Stimulated activated CD8-positive, alpha-beta memory T cell treated with anti-CD3 and anti-CD28 coated beads, Interleukin-2, amount 100 ng/mL, for 48 hours (primary cell): ENCODE measurements at regions not wholly inside any gene's neighbourhood (a gene's known extent, or its start where the extent isn't known, plus 50 kb on each side); places are given as distances from the start of the nearest gene placed in this dataset.
"Not testable (repeated sequence)": the region's sequence is repeated elsewhere in the genome, so short reads cannot be mapped to it uniquely, and the experiment has no call there.

Experiments
- DNase-seq, 2 donors: peaks; one replicate each; pipeline ENCODE4 v3.0.0-alpha.2; 2020; ENCODE audit warnings: low read depth in 2 of 2

DNA sequence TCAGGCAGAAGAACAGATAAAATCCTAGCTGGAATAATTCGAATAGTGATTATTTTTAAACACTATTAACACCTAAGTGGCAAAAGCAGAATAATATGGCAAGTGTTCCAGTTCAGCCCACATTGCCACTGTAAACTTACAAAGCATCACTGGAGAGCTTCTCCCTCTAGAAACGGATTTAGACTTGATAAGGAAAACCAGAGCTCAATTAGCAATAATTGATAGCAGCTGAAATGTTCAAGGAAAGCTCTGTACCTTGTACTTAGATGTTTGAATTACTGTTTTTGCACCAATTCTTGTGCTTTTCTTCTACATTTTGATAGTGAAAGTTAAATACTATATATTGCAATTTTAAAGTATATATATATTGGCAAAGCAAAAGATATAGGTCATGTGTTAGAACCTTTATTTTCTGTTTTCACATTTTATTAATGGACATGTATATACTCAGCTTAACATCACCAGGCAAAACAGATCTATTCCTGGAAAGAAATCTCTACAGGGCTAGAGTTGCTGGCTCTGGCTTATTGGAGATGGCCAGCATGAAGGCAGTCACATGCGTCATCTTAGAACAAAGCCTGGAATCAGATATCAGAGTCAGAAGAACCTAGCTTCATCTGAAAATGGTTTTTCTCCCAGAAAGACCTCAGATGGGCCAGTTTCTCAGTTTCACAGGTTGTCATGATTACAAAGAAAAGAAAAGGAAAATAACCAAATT, 149.1 kb upstream of the CTAGE1 start:
- DNase-seq, result no peak

DNA sequence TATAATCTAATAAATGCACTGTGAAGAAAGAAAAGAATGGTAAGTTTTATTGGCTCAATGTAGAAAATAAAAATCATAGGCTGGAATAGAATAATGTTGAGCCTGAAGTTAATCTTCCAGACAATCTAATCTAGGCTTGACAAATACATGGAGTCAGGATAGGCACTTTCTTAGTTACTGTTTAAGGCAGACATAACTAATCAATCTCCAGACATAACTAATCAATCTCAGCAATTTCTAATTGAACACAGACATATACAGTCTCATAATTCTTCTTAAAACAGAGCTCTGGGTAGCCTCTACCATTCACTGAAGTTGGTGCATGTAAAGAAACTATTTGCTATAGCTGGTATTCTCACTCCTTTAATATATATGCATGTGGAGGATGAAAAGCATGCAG, 150.1 kb upstream of the CTAGE1 start:
- no peak for DNase-seq

DNA sequence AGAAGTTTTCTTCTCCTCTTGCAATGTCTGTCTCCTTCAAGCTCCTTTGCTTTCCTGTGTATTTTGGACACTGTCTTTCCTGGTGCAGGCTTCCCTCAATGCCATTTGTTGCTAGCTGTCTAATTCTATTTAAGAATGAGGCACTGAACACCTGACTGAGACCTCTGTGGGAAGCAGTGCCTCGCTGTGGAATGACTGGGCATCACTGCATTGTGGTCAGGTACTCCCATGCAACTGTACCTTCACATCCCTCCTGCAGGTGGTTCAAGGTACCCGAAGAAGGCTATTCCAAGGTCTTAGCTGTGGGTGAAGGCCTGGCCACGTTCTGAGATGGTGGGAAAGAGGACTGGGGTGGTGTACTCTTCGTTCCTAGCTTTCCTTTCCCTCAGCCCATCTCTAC, 152.8 kb upstream of the CTAGE1 start:
- no peak for DNase-seq

DNA sequence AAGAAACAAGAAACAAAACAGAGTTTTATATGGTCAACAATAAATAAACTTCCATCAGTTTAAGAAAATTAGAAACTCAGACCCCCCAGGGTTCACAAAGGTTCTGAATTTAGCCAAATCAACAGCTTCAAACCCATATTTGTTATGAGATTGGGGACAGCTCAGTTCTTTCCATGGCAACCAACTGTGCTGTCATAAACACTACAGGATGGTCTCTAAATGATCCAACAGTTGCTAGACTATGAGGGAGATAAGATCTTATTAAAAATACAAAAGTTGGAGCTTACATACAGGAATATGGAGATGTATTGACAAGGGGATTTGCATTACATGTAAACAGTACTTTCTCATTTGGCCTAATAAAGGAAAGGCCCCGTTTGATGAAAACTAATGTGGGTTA, 154.6 kb upstream of the CTAGE1 start:
- no peak for DNase-seq

DNA sequence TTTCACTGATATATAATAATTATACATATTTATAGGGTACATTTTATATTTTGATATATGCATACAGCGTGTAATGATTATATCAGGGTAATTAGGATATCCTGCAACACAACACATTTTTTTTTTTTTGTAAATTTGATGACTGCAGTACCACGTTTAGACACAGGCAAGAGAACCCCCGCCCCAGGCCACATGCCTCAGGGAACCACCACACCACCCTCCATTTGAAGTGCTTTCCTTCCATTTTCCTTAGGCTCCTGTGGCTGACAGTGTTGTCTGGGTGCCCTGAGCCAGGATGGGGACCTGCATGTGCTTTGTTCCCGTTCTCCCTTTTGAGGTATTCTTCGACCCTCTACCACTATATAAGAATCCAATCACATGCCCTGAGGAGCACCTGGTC, 161.6 kb upstream of the CTAGE1 start:
- no peak for DNase-seq

DNA sequence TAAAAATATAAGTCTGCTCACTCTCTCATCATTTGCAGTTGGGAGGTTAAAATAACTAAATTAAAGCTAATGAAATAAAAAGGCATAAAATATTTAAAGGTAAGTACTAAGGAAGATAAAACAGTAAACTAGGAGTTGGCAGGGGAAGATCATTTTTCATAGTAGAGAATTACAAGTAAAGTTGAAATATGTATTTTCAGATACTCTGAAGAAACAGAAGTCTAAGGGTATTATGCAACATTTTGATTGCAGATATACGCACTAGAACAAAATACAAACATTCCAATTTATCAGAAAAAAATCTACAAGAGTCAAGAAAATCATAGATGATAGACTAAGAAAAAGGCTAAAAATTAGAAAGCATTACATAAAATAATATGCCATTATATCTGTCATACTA, 167.6 kb upstream of the CTAGE1 start:
- DNase-seq, result no peak

DNA sequence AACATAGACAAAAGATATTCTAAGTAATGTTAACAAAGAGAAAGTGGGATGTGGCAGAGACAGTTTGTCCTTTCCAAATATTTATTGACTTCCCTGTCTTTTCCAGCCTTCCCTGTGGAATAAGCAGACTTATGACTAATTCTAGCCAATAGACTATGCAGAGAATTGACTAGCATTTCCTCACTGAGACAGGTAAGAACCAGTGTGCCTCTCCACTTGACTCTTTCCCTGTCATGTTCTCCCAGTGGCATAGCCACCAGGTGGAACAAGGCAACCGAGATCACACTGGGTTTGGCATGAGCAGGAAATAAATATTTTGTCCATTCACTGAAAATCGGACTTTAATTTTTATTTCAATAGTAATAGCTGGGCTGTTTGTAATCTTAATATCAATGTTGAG, 168.1 kb upstream of the CTAGE1 start:
- DNase-seq, result no peak

DNA sequence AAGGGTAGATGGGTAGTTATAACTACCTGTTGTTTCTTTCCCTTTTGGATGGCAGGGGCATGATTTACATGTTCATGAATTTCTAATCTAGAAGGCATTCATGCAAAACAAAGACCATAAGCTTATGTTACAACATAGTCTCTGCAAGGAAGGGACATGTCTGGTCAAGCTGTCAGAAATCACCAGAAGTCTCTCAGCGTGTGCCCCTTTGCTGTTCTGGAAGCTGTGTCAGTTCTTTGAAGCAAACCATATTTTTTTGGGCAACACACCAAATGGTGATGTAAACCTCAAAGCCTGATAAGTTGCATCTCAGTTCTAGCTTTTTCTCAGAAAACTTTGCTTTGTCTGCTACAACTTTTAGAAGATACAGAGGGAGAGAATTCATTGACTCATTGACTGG, 173.5 kb upstream of the CTAGE1 start:
- no peak for DNase-seq

DNA sequence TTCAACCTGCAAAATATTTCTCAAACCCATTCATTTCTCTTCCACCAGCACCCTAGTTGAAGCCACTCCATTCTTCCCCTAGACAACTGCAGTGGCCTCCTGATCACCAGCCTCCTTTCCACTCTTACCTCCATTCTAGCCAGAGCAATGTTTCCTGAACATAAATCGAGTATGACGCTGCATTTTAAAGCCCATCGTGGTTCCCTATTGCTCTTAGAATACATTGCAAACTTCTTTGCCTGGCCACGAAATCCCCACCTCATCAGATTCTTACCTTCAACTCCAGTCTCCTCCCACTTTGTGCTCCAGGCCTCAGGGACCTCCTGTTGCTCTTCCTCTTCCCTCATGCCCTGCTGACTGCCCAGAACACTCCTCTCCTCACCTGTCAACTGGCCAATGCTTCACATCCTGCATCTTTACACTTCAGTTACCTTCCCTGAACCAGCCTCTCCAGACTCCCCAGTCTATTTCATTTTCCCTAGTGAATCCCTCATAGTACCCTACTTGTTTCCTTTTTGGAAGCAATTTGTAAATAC, 176.5 kb upstream of the CTAGE1 start:
- no peak for DNase-seq

DNA sequence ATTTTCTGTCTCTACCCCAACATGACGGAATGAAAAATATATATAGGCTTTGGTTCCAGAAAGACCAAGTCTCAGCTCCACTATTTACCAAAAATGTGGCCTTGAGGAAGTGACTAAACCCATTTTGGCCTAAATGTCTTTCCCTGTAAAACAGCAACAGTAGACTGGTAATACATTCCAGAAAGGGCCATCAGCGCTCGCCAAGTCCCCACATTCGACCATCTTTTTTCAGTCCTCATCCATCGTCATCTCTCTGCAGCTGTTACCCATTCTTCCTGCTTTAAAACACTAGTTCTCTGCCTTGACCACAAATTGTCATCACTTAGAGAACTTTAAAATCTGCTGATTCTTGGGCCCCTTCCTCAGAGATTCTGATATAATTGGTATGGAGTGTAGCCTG, 183.8 kb upstream of the CTAGE1 start:
- no peak for DNase-seq

DNA sequence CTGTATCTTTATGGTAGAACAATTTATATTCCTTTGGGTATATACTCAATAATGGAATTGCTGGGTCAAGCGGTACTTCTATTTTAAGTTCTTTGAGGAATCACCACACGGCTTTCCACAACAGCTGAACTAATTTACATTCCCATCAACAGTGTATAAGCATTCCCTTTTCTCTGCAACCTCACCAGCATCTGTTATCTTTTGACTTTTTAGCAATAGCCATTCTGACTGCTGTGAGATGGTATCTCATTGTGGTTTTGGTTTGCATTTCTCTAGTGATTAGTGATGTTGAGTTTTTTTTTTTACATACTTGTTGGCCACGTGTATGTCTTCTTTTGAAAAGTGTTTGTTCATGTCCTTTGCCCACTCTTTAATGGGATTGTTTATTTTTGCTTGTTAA, 184.7 kb upstream of the CTAGE1 start:
- DNase-seq, result not testable (repeated sequence)

DNA sequence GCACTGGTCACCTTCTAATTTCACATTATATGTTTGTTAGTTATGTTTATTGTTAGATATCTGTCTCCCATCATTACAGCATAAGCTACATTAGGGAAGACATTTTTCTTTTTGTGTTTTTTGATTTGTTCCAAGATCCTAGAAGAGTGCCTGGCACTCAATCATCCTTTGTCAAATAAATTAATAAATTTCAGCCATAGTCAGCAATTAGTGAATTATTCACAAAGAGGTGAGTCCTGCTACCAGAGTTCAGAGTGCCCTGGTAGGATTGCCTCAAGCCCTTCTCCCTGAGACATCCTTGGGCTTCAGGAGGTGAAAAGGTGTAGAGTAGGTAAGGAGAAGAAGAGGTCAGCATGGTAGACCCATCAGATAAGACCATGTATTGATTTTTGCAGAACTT, 186.2 kb upstream of the CTAGE1 start:
- DNase-seq, result no peak

DNA sequence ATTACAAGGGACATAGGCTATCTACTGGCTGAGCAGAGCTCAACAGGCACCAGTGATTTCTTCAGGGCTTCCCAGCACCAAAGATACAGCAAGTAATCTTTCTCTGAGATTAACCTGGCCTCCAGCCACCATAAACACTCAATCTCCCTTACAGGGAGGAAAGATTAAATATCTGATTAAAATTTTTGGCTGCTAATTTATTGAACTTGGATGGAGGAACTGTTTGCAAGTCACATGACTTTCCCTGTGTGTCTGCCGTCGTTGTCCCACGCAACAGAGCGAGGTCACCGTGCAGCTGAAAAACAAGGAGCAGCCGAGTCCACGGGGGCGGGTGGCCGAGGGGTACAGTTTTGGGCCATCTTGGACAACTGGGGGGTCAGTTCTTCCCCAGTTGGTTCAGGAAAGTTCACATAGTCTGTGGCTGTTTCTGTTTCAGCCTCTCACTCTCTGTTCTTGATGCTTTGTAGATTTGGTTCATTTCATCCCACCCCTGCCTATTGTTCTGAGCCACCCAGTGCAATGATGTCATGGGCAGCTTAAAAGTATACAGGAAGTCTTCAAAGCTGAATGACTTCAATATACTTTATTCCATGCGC, 186.8 kb upstream of the CTAGE1 start:
- no peak for DNase-seq

DNA sequence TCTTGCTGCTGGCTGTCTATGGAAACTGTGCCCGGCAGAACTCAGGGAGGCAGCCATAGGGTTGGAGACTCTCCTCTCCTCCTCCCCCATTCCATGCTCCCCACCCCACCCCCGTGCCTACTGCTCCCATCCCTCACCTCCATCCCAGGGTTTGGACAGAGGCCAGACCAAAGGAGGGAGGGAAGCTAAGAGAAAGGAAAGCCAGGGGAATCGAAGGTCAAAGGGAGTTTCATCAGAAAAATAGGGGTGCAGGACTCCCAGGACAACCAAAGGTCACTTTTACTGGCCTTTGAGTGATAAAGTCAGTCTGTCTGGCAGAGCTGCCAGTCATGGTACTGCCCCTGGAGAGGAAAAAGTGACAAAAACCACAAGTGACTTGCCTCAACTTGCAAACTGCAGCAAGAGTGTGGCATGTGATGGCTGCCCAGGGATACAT, 187.3 kb upstream of the CTAGE1 start:
- no peak for DNase-seq

DNA sequence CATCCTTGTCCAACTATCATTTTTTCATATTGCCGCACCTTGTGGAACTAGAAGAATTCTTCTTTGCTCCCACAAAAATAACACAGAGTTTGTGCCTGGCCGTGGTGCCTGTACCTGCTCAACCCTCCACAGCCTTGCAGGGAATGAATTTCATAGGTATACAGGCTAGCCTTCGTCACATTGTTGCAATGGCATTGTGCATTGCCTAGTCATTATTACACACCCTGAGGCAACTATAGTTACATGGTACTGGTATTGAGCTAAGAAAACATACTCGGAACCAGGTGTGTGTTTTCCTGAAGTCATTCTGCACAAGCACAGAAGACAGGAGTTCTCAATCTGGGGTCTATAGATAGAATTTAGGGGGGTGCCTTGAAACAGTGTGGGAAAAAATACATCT, 188.0 kb upstream of the CTAGE1 start:
- no peak for DNase-seq

DNA sequence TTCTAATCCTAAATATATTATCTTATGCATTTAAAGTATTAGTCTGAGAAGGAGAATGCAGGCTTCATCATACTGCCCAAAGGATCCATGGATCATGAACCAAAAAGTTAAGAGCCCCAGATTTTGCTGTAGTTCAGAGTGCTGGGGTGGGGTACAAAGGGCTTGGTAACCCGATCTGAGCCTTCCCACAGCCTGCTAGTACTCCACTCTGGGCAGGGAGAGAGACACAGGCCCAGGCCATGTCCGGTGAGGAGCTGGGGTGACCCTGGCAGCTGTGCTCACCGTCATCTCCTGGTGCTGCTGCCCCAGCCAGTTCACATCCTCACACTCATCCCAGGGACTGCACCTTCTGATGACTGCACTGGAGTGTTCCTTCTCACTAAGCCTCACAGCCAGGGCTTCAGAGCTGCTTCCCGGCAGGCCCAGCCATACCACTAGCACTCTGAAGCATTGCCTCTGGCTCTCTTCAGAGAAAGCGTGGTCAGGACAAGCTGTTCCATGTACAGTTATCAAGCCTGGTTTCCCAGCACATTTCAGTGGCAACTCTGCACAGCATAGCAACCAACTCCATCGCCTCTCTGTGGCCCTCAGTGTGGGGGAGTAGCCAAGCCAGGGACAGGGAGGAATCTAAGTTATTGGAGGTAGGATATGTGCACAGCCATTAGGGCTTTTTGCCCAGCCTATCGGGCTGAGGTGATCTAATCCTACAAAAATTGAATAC, 189.0 kb upstream of the CTAGE1 start:
- no peak for DNase-seq

DNA sequence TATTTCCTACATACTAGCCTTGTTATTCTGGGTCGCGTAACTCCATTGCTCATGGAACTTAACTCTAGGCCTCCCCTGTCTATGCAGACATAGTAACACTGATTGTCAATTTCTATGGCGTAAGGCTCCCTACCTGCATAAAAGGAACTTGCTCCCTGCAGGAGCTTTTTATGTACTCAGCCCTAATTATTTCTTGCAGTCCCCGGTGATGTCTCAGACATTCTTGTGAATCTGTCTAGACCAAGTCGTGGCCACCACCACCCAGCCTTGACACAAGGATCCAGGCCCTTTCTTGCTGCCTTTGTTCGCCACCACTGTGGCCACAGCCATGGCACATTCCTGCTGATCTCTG, 189.5 kb upstream of the CTAGE1 start:
- no peak for DNase-seq

DNA sequence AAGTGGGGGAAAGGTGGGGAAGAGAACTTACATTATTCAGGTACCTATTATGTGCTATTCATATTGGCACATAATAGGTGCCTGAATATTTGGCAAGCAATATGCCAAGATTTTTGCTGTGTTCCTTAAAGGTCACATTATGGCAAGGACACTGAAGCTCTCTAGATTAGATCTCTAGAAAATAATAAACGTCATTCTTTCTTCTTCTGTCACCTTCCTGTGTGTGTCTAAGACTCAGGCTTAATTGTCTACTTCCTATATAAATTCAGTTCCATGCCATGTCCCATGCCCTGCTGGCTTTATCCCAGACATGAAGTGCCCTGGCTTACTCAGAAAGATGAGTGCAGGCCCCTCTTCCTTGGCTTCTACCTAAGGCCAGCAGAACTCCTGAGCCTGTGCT, 191.1 kb upstream of the CTAGE1 start:
- no peak for DNase-seq

DNA sequence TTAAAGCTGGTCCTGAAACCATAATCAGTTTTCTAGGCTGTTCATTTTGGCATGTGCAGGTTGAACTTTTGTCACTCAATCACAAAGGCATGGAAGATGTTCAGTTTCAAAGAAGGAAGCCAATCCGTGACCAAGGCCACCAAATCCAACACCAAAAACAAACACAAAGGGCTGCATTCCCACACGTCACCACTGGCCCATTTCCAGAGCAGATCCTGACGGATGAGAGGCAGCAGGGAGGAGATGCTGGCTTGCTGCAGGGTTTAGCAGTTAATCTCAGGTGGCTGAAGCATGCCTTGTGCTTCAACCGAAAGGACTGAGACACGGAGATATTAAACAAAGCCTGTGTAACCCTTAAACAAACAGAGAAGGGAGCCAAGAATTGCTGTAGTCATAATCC, 191.9 kb upstream of the CTAGE1 start:
- no peak for DNase-seq

DNA sequence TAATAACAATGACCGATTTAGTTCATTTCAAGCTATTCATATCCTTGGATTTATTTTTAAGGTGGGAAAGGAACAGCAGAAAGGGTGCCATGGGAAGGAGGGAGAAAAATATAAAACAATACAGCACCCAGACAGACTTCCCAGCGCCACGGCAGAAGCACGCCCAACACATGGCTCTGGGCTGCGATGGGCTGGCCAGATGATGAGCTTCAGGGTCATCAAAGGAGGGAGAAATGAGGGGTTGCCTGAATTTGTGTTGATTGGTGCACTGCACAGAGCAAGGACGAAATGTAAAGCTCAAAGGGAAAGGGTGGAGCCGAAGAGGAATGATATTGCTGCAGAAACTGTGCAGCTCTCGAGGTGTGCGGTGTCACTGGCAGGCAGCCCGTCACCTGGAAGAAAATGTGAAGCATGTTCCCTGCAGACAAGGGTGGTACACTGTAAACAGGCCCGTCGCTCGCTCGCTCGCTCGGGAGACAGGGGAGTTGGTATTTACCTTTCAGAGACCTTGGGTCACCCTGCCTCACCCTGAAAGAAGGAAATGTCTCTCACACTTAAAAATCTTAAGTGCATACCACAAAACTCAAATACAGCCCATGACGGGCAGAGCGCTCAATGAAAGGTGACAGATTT, 195.5 kb upstream of the CTAGE1 start:
- DNase-seq, result no peak

DNA sequence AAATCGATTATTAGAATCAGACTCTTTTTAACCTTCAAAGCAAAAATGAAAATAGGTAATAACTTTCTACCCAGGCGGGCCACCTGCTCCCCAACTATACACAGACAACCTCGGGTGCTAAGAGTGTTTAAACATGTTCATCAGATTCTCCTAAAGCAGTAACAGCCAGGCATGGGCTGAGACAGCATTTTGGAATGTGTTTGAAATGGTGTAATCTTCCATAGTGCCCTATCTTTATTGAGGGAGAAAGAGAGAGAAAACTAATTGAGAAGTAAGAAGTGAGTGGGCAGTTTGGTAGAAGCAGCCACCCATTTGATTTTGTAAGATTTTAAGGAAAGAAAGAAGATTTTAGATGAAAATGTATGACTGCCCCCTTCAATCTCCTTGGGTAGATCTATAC, 196.1 kb upstream of the CTAGE1 start:
- DNase-seq, result no peak

DNA sequence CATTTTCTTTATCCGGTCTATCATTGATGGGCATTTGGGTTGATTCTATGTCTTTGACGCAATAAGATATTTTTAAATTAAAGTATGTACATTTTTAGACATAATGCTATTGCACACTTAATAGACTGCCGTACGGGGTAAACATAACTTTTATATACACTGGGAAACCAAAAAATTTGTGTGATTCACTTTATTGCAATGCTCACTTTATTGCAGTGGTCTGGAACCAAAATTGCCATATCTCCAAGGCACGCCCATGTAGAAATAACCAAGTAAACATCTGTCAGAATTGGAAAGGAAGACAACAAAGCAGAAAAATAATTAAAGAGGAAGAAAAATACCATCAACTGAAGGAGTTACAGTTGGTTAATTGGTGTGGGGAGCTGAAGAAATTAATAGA, 205.8 kb upstream of the CTAGE1 start:
- DNase-seq, result no peak

DNA sequence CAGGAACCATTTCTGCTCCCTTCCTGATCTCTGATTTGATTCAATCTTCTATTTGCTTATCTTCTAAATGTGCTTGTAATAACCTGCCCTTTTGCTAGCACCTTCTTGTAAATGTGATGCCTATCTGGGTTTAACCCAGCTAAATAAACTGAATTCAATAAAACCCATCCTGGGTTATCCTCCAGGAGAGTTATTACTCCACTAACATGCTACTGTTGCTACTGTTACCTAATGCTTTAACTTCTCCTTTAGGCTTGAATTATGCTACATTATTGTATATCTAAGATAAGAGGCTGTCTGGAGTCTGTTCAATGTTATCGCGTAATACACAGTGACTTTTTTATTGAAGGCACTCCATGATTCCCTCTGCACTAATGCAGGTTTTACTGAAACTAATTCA, 206.5 kb upstream of the CTAGE1 start:
- DNase-seq, result no peak
